H9 (cell line): ENCODE measurements at regions not wholly inside any gene's neighbourhood (a gene's known extent, or its start where the extent isn't known, plus 50 kb on each side); places are given as distances from the start of the nearest gene placed in this dataset.

ENCODE experiments used
- DNase-seq: peaks from one replicate; pipeline ENCODE4 v3.0.0-alpha.2; 2017
- H2AFZ ChIP-seq: one replicate; pipeline ENCODE4 v1.6.1; 2013; ENCODE audit warnings: mild to moderate bottlenecking, low read length, control low read depth, moderate library complexity
- H2AK5ac ChIP-seq: 2 replicates; pipeline ENCODE4 v1.6.1; 2013; ENCODE audit warnings: low read length, control low read depth, mixed read lengths; ENCODE audit not compliant: insufficient read length
- H2BK120ac ChIP-seq: one replicate; pipeline ENCODE4 v1.6.1; 2013; ENCODE audit warnings: low read depth, mild to moderate bottlenecking, low read length, control low read depth, inconsistent platforms; ENCODE audit not compliant: poor library complexity, severe bottlenecking
- H2BK12ac ChIP-seq: 2 replicates; pipeline ENCODE4 v1.6.1; 2013; ENCODE audit warnings: low read length, control low read depth, mixed read lengths, low read depth; ENCODE audit not compliant: insufficient read length
- H2BK15ac ChIP-seq: 2 replicates; pipeline ENCODE4 v1.6.1; 2013; ENCODE audit warnings: low read depth, low read length, control low read depth
- H2BK20ac ChIP-seq: one replicate; pipeline ENCODE4 v1.6.1; 2013; ENCODE audit warnings: low read depth, mild to moderate bottlenecking, low read length, control low read depth, inconsistent platforms; ENCODE audit not compliant: poor library complexity, severe bottlenecking
- H2BK5ac ChIP-seq: 2 replicates; pipeline ENCODE4 v1.6.1; 2013; ENCODE audit warnings: low read length, control low read depth, mixed read lengths; ENCODE audit not compliant: insufficient read length
- H3K14ac ChIP-seq: 2 replicates; pipeline ENCODE4 v1.6.1; 2013; ENCODE audit warnings: low read length, control low read depth; ENCODE audit not compliant: insufficient read depth
- H3K18ac ChIP-seq: 2 replicates; pipeline ENCODE4 v1.6.1; 2013; ENCODE audit warnings: low read depth, mild to moderate bottlenecking, mixed read lengths, low read length, control low read depth; ENCODE audit not compliant: insufficient read length
- H3K23ac ChIP-seq: 2 replicates; pipeline ENCODE4 v1.6.1; 2013; ENCODE audit warnings: low read length, control low read depth, mixed read lengths, low read depth; ENCODE audit not compliant: insufficient read length
- H3K23me2 ChIP-seq: 2 replicates; pipeline ENCODE4 v1.6.1; 2013; ENCODE audit warnings: low read depth, mild to moderate bottlenecking, mixed read lengths, low read length, control low read depth; ENCODE audit not compliant: insufficient read length, poor library complexity, severe bottlenecking
- H3K27ac ChIP-seq: 2 replicates; pipeline ENCODE4 v1.5.1; 2013; ENCODE audit warnings: low read length, control low read depth, mixed read lengths, low read depth; ENCODE audit not compliant: insufficient read length
- H3K27me3 ChIP-seq: 2 replicates; pipeline ENCODE4 v1.6.1; 2013; ENCODE audit warnings: low read length, control low read depth, inconsistent platforms; ENCODE audit not compliant: insufficient read depth
- H3K4ac ChIP-seq: 2 replicates; pipeline ENCODE4 v1.6.1; 2013; ENCODE audit warnings: low read depth, mild to moderate bottlenecking, control low read depth, inconsistent platforms, low read length, moderate library complexity
- H3K4me1 ChIP-seq: 2 replicates; pipeline ENCODE4 v1.6.1; 2013; ENCODE audit warnings: low read length, control low read depth, inconsistent platforms; ENCODE audit not compliant: insufficient read depth
- H3K4me2 ChIP-seq: 2 replicates; pipeline ENCODE4 v1.6.1; 2013; ENCODE audit warnings: low read length, control low read depth, mixed read lengths; ENCODE audit not compliant: insufficient read length, insufficient read depth
- H3K56ac ChIP-seq: 2 replicates; pipeline ENCODE4 v1.6.1; 2013; ENCODE audit warnings: low read depth, mild to moderate bottlenecking, mixed read lengths, low read length, control low read depth; ENCODE audit not compliant: insufficient read length
- H3K79me1 ChIP-seq: 2 replicates; pipeline ENCODE4 v1.6.1; 2013; ENCODE audit warnings: low read depth, mild to moderate bottlenecking, moderate library complexity, low read length, control low read depth, inconsistent platforms; ENCODE audit not compliant: insufficient read depth, poor library complexity, severe bottlenecking
- H3K79me2 ChIP-seq: 2 replicates; pipeline ENCODE4 v1.6.1; 2013; ENCODE audit warnings: low read length, control low read depth, inconsistent platforms; ENCODE audit not compliant: insufficient read depth
- H3K9ac ChIP-seq: 2 replicates; pipeline ENCODE4 v1.6.1; 2013; ENCODE audit warnings: low read length, control low read depth, mixed read lengths; ENCODE audit not compliant: insufficient read length; ENCODE audit errors: extremely low read depth
- H3K9me3 ChIP-seq: one replicate; pipeline ENCODE4 v1.6.1; 2013; ENCODE audit warnings: low read depth, low read length, inconsistent platforms; ENCODE audit not compliant: control insufficient read depth
- H3T11ph ChIP-seq: one replicate; pipeline ENCODE4 v1.6.1; 2013; ENCODE audit warnings: mild to moderate bottlenecking, low read length, control low read depth, inconsistent platforms
- H4K20me1 ChIP-seq: one replicate; pipeline ENCODE4 v1.6.1; 2013; ENCODE audit not compliant: control insufficient read depth, insufficient read length, insufficient read depth
- H4K5ac ChIP-seq: 2 replicates; pipeline ENCODE4 v1.6.1; 2013; ENCODE audit warnings: low read depth, mild to moderate bottlenecking, mixed read lengths, low read length, control low read depth; ENCODE audit not compliant: insufficient read length
- H4K8ac ChIP-seq: replicated peaks from 2 replicates; pipeline ENCODE4 v1.6.1; 2013; ENCODE audit warnings: low read length, control low read depth, mixed read lengths, low read depth; ENCODE audit not compliant: insufficient read length
- H4K91ac ChIP-seq: 2 replicates; pipeline ENCODE4 v1.6.1; 2013; ENCODE audit warnings: low read depth, mild to moderate bottlenecking, moderate library complexity, mixed read lengths, low read length, control low read depth; ENCODE audit not compliant: insufficient read length
- H3K27ac Mint-ChIP-seq, 3 experiments: 2 replicates in 2 of 3; 3 replicates in 1 of 3; pipeline ENCODE4 v1.8.0; 2020 to 2021; ENCODE audit warnings: mixed read lengths in 3 of 3, mild to moderate bottlenecking in 1 of 3, moderate library complexity in 1 of 3
- H3K27me3 Mint-ChIP-seq: 2 replicates; pipeline ENCODE4 v1.8.0; 2021; ENCODE audit warnings: low read depth, mild to moderate bottlenecking, moderate library complexity, mixed read lengths
- H3K36me3 Mint-ChIP-seq, 3 experiments: 2 replicates in 2 of 3; 3 replicates in 1 of 3; pipeline ENCODE4 v1.8.0; 2020 to 2021; ENCODE audit warnings: low read depth in 3 of 3, mixed read lengths in 3 of 3; ENCODE audit not compliant: insufficient read depth in 1 of 3
- H3K4me1 Mint-ChIP-seq, 2 experiments: 2 replicates each; pipeline ENCODE4 v1.8.0; 2020; ENCODE audit warnings: mixed read lengths in 2 of 2
- H3K4me3 Mint-ChIP-seq, 2 experiments: 2 replicates in 1 of 2; 3 replicates in 1 of 2; pipeline ENCODE4 v1.8.0; 2020 to 2021; ENCODE audit warnings: mild to moderate bottlenecking in 2 of 2, mixed read lengths in 2 of 2, moderate library complexity in 1 of 2
- H3K9me3 Mint-ChIP-seq, 2 experiments: 2 replicates in 1 of 2; 3 replicates in 1 of 2; pipeline ENCODE4 v1.8.0; 2020; ENCODE audit warnings: mild to moderate bottlenecking in 2 of 2, mixed read lengths in 2 of 2, moderate library complexity in 1 of 2
- CTCF ChIP-seq: fragments of 200-600 bp; sonication (generic); conservative IDR thresholded peaks from 3 replicates; pipeline ENCODE4 v1.8.0; 2021; ENCODE audit warnings: antibody characterized with exemption, mild to moderate bottlenecking
- WGBS: extraction: QIAGEN DNeasy Blood & Tissue Kit; methylation state at CpG from one replicate; pipeline ENCODE4 v1.1.7; 2013; ENCODE audit warnings: missing lambda C conversion rate, low lambda C conversion rate, mixed read lengths; ENCODE audit not compliant: insufficient read length; ENCODE audit errors: extremely low coverage; 5-methylcytosine and 5-hydroxymethylcytosine counted together

DNA sequence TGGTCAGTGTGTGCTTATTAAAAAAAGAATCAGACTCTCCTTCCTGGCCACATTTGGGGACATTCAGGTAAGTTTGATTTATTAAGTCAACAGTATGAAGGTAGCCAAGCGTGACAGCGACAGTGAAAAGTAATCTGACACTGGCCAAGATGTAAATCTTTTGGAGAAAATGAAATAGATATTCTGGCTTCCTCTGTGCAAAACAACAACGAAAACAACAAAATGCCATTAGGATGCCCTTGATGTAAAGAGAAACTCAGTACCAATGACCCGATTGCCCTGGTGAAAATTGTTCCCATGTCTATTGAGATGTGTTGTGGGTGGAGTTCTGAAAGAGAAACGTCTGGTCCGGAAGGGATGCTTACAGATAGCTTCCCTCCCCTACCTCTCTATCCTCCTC is 267.8 kb downstream of the MAT2B start:
- H3T11ph ChIP-seq, result no peak overlapping the region
- H3K79me1 ChIP-seq, result no peaks in the 10 kb centered on the region
- no peak overlapping the region for H2BK5ac ChIP-seq
- H3K9me3 Mint-ChIP-seq, result no peaks in the 10 kb centered on the region; a peak in 1 of 5 replicates
- no peak overlapping the region for H2BK20ac ChIP-seq
- H3K36me3 Mint-ChIP-seq, result no peaks in the 10 kb centered on the region
- H3K23me2 ChIP-seq, result no peaks in the 10 kb centered on the region
- no peak overlapping the region for H4K91ac ChIP-seq
- H3K27me3 Mint-ChIP-seq, result no peaks in the 10 kb centered on the region; the same call in 1 of the 2 replicates
- no peak overlapping the region for H3K23ac ChIP-seq
- no peak for DNase-seq
- H3K56ac ChIP-seq, result no peak overlapping the region
- H2BK12ac ChIP-seq, result no peak overlapping the region
- H3K4me1 Mint-ChIP-seq, result peaks cover 4% of the 10 kb centered on the region in 2 experiments
- no peak for TF ChIP-seq CTCF
- H2BK15ac ChIP-seq, result no peak overlapping the region
- H3K4me3 Mint-ChIP-seq, result no peak overlapping the region
- H3K4me1 ChIP-seq, result no peaks in the 10 kb centered on the region
- H3K27ac Mint-ChIP-seq, result no peak overlapping the region
- H3K4ac ChIP-seq, result no peak overlapping the region
- WGBS, result no CpG with 5 or more reads among the region's 6 CpGs
- H3K4me2 ChIP-seq, result no peak overlapping the region
- H3K14ac ChIP-seq, result no peak overlapping the region
- H3K79me2 ChIP-seq, result no peaks in the 10 kb centered on the region
- no peak overlapping the region for H4K5ac ChIP-seq
- no peaks in the 10 kb centered on the region for H3K9me3 ChIP-seq
- no peak overlapping the region for H2AK5ac ChIP-seq
- H3K9ac ChIP-seq, result no peak overlapping the region
- no peak overlapping the region for H2AFZ ChIP-seq
- no peak overlapping the region for H4K8ac ChIP-seq
- H4K20me1 ChIP-seq, result no peaks in the 10 kb centered on the region
- H3K27ac ChIP-seq, result no peak overlapping the region
- H3K18ac ChIP-seq, result no peak overlapping the region
- H3K27me3 ChIP-seq, result no peaks in the 10 kb centered on the region
- no peak overlapping the region for H2BK120ac ChIP-seq
